ENCODE measurements at regions not wholly inside any gene's neighbourhood (a gene's known extent, or its start where the extent isn't known, plus 50 kb on each side); places are given as distances from the start of the nearest gene placed in this dataset.

GRCh38 chr11:69413015-69413801 is 68.3 kb upstream of the LINC01488 start:
- TF ChIP-seq CTCF (conservative IDR thresholded peaks at IDR 0.05; ENCODE audit: low read depth, low read length) (no peak), EZH2 (IDR thresholded peaks at IDR 0.05; ENCODE audit: borderline replicate concordance, low read depth, low read length, poor library complexity, severe bottlenecking) (no peak)
